ENCODE measurements at regions not wholly inside any gene's neighbourhood (a gene's known extent, or its start where the extent isn't known, plus 50 kb on each side); places are given as distances from the start of the nearest gene placed in this dataset.

GRCh38 chr12:115349711-115350110 lies 665.7 kb upstream of the TBX3 start:
- TF ChIP-seq CBX8 (IDR thresholded peaks at IDR 0.05; ENCODE audit: borderline replicate concordance, low read depth, low read length) (no peak), POLR2AphosphoS5 (IDR thresholded peaks at IDR 0.05; ENCODE audit: low read depth, low read length) (no peak), BACH1 (IDR thresholded peaks at IDR 0.05; ENCODE audit: low read length) (no peak), USF2 (IDR thresholded peaks at IDR 0.05; ENCODE audit: low read length) (no peak)
- no peak overlapping the region for H3K4me2 ChIP-seq (ENCODE audit: insufficient read depth in 1 of 2, low read depth in 2 of 2, low read length in 2 of 2)

More at GRCh38 chr12:115349711-115350110, 665.7 kb upstream of the TBX3 start:
- Histone ChIP-seq H2BK20ac (ENCODE audit: low read length) (no peak overlapping the region), H3K23ac (ENCODE audit: insufficient read length) (no peak overlapping the region), H2BK120ac (replicated peaks; ENCODE audit: low read depth, low read length) (no peak overlapping the region), H4K91ac (replicated peaks; ENCODE audit: insufficient read length, low read length) (no peak overlapping the region), H3K4me1 (replicated peaks in 1 of 4; ENCODE audit: control insufficient read depth in 3 of 4, insufficient read depth in 4 of 4, low read length in 3 of 4) (no peaks in the 10 kb centered on the region), H2AK5ac (ENCODE audit: low read depth, low read length) (no peak overlapping the region), H3K79me2 (ENCODE audit: control insufficient read depth in 1 of 2, insufficient read depth in 2 of 2, low read length in 2 of 2) (no peaks in the 10 kb centered on the region), H3K14ac (ENCODE audit: insufficient read length) (no peak overlapping the region), H3K9ac (replicated peaks in 1 of 4; ENCODE audit: extremely low read depth in 1 of 4, low read depth in 3 of 4, low read length in 3 of 4) (no peak overlapping the region), H3K9me3 (ENCODE audit: insufficient read depth in 2 of 2, low read depth in 1 of 2, low read length in 1 of 2) (no peaks in the 10 kb centered on the region), H3K79me1 (ENCODE audit: low read depth, low read length) (no peaks in the 10 kb centered on the region), H3K23me2 (ENCODE audit: low read depth, low read length) (no peaks in the 10 kb centered on the region; the same call in 1 of the 2 replicates), H3K27me3 (replicated peaks in 1 of 4; ENCODE audit: control insufficient read depth in 3 of 4, extremely low read depth in 1 of 4, insufficient read depth in 3 of 4, low read length in 3 of 4) (no peaks in the 10 kb centered on the region), H4K20me1 (replicated peaks in 1 of 2; ENCODE audit: control insufficient read depth in 1 of 2, insufficient read depth in 2 of 2, low read length in 2 of 2) (no peaks in the 10 kb centered on the region), H2AFZ (ENCODE audit: low read length) (no peak overlapping the region), H2BK5ac (ENCODE audit: low read depth, low read length) (no peak overlapping the region), H4K8ac (ENCODE audit: extremely low read depth, insufficient read depth, low read length) (no peak overlapping the region), H3K4me3 (ENCODE audit: extremely low read depth in 1 of 4, insufficient read depth in 2 of 4, low read depth in 3 of 4, low read length in 4 of 4) (no peak overlapping the region), H3K4ac (replicated peaks; ENCODE audit: insufficient read length, low read depth, low read length) (no peak overlapping the region), H3K36me3 (ENCODE audit: control insufficient read depth in 2 of 4, insufficient read depth in 4 of 4, low read length in 3 of 4) (no peaks in the 10 kb centered on the region), H4K5ac (ENCODE audit: insufficient read length, low read depth, low read length) (no peak overlapping the region), H3K18ac (ENCODE audit: extremely low read depth, low read length) (no peak overlapping the region), H3K56ac (replicated peaks; ENCODE audit: insufficient read length, low read depth, low read length) (no peak overlapping the region), H2BK15ac (ENCODE audit: low read length) (no peak overlapping the region), H3K27ac (ENCODE audit: low read depth, low read length) (no peak overlapping the region), H2BK12ac (ENCODE audit: low read depth, low read length) (no peak overlapping the region)
- 44% methylated on average over 1 of the region's 1 CpG; no CpG with 5 or more reads in 1 of the 2 experiments for WGBS, 2 experiments (ENCODE audit: extremely low coverage in 1 of 2, insufficient coverage in 1 of 2, insufficient read length in 1 of 2, insufficient replicate concordance in 2 of 2, low coverage in 1 of 2, low lambda C conversion rate in 2 of 2, missing lambda C conversion rate in 1 of 2)
- FAIRE-seq = no peak
- POLR2A ChIA-PET (ENCODE audit: partially characterized antibody) = interaction anchor here (0.7 kb wide), 1 partner anchor 711 kb away, joined by 3 read pairs; no protein-coding TSS in a partner anchor
- no peak for DNase-seq (ENCODE audit: low read depth in 1 of 2, low spot score in 2 of 2)
- CTCF ChIA-PET (ENCODE audit: partially characterized antibody) = interaction anchor here (0.7 to 0.9 kb wide), 2 partner anchors 42 to 90 kb away, joined by 3 to 4 read pairs; no protein-coding TSS in a partner anchor

Data from H1 (cell line).